ENCODE measurements at regions not wholly inside any gene's neighbourhood (a gene's known extent, or its start where the extent isn't known, plus 50 kb on each side); places are given as distances from the start of the nearest gene placed in this dataset.

DNA sequence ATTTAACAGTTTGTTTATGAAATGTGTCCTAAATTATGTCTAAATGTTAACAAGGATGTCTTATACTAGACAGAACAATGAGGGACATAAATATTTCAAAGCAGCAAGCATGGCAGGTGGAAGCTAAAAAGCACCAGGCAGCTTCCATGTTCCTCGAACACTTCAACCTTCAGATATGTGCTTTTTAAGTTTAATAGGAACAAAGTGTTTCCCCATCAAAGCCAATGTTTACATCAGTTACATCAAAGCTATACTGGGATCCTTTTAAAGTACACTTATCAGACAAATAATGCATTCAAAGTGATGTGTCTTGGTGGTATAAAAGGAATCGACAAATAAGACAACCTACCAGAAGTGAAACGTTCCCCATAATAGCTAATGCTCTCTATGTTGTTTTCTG lies 2841.1 kb upstream of the PCDH20 start:
- no peak overlapping the region for H3K4me3 ChIP-seq (ENCODE audit: low read length)
- no peak for DNase-seq (ENCODE audit: low read depth, low spot score)

DNA sequence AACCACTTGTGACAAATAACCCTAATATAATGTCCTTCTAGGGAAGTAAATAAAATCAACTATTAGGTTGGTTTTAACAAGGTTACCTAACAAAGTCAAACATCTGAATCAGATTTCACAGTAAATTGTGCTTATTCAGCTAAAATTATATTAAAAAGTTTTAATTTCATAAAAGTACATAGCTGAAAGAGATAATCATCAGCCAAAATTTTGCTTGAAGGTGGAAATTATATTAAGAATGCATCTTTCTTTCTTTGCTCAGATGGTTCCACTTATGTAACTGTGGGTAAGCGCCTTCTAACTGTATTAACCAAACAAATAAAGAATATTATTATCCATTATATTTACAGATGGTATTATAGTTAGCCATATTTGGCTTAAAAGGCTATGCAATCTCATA lies 2840.3 kb upstream of the PCDH20 start:
- H3K4me3 ChIP-seq (ENCODE audit: low read length) = no peak overlapping the region
- no peak for DNase-seq (ENCODE audit: low read depth, low spot score)

DNA sequence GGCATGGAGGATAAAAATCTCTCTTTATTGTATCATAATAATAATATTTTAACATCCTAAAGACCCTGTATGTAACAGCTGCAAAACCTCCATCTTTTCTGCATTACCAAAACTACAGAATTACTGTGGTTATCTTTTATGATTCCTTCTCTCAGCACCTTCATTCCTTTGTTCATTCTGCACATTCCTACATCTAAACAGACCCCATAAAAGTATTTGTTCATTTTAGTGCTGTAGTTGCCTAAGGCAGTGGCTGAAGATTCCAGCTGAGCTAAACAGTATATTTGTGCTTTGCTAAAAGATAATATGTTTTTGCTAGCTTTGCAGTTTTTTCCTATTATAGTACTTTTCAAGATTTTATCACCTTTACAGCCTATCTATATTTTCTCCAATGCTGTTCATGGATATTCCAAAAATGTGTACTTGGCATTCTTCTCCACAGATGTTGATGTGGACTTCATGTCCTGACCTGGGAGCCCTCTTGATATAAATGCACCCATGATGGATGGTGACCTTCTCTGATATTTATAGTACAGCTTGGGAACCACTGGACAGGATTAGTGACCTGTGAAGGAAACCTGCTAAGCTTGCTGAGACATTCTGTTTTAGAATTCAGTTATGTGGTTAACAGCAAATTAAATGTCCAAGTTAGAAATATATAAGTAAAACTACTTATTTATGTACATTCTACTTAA lies 2832.9 kb upstream of the PCDH20 start:
- no peak for DNase-seq (ENCODE audit: low read depth, low spot score)
- no peak overlapping the region for H3K4me3 ChIP-seq (ENCODE audit: low read length)

DNA sequence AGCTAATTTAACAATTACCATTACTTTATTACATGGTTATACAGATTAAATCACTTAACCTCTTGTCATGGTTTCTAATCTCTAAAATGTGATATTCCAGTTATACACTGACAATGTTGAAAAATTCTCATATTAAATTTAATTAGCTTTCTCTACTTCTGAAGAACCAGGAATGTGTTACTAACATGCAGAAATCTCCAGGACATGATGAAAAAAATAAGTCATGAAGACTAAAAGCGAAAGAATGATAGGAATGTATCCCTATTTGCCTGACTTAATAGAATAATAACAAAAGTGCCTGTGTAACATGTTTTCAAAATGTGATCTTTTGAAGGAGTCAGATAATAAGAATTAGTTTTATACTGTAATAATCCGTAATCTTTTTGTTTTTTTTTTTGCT lies 2823.7 kb upstream of the PCDH20 start:
- H3K4me3 ChIP-seq (ENCODE audit: low read length) = no peak overlapping the region
- DNase-seq (ENCODE audit: low read depth, low spot score) = no peak

DNA sequence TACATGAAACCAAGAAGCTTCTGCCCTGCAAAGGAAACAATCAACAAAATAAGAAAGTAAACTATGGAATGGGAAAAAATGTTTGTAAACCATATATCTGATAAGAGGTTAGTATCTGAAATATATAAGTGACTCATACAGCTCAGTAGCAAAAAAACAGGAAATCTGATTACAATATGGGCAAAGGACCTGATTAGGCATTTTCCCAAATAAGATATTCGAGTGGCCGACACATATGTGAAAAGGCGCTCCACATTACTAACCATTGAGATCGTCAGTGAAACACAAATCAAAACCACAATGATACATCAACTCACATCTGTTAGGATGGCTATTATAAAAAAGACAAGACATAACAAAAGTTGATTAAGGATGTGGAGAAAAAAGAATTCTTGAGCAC lies 2818.6 kb upstream of the PCDH20 start:
- H3K4me3 ChIP-seq (ENCODE audit: low read length) = no peak overlapping the region
- DNase-seq (ENCODE audit: low read depth, low spot score) = no peak

DNA sequence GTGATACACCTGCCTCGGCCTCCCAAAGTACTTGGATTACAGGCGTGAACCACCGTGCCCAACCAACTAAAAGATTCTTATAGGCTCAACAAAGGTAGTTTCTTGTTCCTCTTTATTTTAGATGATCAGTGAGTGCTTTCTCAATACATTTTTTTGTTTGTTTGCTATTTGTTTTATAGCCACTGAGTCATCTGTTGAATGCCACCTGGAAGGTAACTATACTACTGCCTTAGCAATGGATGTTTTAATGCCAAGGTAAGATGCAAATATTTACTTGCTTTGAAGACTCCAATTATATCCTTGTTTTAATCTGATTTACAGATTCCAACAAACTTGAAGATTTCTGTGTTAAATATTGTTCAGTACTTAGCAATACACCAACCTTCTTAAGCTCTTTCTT lies 2807.4 kb upstream of the PCDH20 start:
- DNase-seq (ENCODE audit: low read depth, low spot score) = no peak
- no peak overlapping the region for H3K4me3 ChIP-seq (ENCODE audit: low read length)

DNA sequence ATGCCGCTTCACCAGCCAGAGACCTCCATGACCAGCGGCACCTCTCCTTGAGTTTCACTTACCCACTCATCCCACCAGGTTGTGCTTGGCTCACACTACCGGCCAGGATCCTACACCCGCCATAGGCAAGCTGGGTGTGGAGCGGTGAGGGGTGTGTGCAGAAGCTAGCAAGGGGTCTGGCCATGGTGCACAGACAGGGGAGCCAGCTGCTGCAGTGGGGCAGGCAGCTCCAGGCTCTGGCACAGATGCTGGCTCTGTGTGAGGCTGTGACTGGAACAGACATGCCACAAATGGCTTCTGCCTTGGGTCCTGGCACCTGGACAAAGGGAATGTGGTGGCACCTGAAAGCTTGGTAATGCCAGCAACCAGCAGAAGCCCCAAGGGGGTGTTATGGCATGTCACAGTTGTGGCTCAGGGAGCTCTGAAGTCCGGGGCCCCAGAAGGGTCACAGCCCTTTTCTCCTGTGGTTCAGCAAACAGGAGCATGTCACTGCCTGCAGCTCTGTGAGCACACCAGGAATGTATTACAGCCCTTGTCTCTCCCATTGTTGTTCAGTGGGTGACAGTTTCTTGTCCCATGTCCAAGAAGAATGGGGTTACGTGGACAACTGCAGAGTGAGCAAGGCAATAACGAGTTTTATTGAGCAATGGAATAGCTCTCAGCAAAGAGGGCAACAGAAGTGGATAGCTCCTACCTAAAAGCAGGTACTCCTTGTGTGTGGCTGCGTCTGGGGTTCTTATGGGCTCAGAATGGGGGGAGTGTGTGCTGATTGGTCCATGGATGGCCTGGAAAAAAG lies 2791.0 kb upstream of the PCDH20 start:
- no peak for DNase-seq (ENCODE audit: low read depth, low spot score)
- no peak overlapping the region for H3K4me3 ChIP-seq (ENCODE audit: low read length)

DNA sequence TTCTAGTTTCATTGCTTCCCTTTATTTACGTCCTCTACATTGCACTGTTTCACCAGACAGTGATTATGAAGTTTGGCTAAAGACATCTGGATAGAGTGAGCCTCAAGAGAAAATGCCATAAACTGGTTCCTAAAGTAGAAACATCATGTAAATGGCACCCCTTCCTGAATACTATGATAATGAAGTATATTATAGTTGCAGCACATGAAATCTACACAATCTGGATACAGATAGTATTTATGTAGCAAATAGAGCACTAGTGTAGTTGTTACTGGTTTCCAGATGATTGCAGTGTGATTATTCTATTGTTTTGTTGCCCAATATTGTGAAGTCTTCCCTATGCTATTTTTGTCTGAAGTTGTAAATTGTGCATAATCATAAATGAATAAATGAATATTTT lies 2786.9 kb upstream of the PCDH20 start:
- no peak overlapping the region for H3K4me3 ChIP-seq (ENCODE audit: low read length)
- no peak for DNase-seq (ENCODE audit: low read depth, low spot score)

DNA sequence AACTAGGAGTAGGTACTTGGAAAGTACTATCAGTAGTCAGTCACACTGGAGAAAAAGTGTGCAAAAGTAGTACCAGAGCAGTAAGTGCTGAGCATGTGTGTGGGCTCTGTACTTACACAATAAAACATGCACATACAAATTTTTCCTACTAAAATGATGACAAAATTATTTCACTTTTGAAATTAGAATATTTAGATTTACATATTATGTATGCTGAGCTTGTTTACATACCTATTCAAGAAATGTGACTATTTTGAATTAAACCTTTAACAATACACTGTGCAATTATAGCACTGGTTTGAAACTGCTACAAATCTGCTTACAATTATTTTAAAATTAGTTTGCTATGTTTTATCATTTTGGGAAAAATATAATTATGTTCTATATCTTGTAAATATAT lies 2781.6 kb upstream of the PCDH20 start:
- no peak overlapping the region for H3K4me3 ChIP-seq (ENCODE audit: low read length)
- DNase-seq (ENCODE audit: low read depth, low spot score) = no peak

DNA sequence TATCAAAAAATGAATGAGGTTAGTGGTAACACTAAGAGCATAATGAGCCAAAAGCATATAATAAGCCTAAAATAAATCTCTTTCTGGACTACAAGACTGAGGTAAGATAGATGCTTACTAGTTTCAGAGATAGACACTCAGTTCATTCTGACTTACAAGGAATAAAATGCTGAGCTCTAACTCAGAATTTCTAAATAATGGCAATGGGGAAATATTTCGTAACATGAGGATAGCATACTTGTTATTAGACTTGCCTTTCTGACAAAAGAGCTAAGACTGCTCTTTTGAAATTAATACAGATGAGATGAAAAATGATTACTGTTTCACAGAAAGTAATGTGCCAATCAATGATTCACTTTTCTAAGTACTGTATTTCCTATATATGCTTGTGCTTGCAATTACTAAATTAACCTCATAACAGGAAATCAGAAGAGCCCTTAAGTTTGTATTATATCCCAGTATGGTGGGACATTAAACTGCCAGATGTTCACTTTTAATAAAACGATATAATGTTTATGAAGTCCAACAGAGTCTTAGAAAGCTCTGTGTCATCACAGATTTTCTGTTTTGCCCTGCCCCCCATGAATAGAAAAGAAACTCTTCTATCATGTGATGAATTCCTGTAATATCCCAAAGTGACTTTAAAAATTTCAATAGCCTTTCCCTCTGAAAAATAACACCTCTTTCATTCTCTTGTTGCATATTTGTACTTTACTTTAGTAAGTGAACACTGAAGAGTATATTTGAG lies 2771.0 kb upstream of the PCDH20 start:
- no peak overlapping the region for H3K4me3 ChIP-seq (ENCODE audit: low read length)
- no peak for DNase-seq (ENCODE audit: low read depth, low spot score)

DNA sequence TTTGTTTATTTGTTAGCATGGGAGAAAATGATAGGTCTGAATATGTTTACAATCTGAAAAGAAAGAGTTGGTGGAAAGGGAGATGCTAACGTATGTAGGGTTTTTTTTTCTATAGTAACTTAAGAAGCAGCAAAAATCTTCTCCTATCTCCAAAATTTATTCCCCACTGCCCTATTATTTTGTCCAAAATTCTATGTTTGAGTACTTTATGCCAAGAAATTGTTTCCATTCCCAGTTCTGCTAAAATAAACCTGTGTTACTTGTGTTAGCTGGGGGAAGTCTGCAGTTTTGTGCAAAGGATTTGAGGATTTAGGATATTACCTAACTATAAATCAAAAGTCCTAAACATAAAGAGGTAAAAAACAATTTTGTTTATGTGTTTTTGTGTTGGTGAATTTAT lies 2770.4 kb upstream of the PCDH20 start:
- no peak for DNase-seq (ENCODE audit: low read depth, low spot score)

DNA sequence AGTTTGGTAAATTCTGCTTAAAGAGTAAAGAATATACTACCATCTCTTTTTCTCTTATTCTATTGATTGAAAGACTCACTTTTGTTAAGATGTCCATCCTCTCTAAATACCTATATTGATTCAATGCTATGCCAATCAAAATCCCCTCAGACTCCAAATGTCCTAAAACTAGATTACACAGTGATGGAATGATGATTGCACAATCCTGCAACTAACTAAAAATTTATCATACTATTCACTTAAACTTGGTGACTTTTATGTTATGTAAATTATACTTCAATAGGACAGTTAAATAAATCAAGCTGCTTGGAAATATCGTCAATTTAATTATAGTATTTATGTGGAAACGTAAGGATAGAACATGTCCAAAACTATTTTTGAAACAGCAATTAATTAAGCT lies 2765.1 kb upstream of the PCDH20 start:
- H3K4me3 ChIP-seq (ENCODE audit: low read length) = no peak overlapping the region
- DNase-seq (ENCODE audit: low read depth, low spot score) = no peak

More for the DNA sequence above, 2770.4 kb upstream of the PCDH20 start:
- no peak overlapping the region for H3K4me3 ChIP-seq (ENCODE audit: low read length)

DNA sequence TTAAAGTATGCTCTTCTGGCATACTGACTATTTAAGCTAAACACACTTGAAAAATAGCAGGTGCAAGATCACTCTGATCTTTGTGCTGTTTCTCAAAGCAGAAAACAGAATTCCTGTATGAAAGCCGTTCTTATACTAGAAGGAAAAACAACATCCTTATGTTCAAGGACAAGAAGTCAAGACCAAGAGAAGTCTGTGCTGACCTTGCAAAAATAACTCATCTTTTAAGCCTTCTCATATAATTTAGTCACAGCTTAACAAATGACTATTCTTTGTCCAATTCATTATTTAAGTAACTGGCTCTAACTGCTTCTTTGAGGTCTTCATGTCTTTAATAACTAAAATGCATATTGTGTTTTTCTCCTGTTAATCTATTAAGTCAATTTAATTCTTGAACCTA lies 2750.2 kb upstream of the PCDH20 start:
- no peak overlapping the region for H3K4me3 ChIP-seq (ENCODE audit: low read length)
- DNase-seq (ENCODE audit: low read depth, low spot score) = no peak

DNA sequence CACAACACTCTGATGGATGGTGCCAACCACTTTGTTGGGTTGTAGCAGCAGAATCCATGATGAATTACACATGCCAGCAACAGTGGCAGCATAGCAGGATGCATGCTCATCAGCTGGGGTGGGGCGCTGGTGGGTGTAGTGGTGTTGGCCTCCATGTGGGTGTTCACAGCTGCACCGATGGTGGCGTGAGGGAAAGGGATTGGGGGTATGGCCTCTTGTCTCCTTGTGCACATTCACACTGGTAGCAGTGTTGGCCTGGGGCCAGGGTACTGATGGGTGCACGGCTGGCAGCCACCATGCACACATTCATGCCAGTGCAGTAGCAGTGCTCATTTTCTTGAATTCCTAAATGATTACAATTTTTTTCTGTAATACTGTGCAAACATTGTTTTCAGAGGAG lies 2748.8 kb upstream of the PCDH20 start:
- no peak for DNase-seq (ENCODE audit: low read depth, low spot score)
- no peak overlapping the region for H3K4me3 ChIP-seq (ENCODE audit: low read length)

DNA sequence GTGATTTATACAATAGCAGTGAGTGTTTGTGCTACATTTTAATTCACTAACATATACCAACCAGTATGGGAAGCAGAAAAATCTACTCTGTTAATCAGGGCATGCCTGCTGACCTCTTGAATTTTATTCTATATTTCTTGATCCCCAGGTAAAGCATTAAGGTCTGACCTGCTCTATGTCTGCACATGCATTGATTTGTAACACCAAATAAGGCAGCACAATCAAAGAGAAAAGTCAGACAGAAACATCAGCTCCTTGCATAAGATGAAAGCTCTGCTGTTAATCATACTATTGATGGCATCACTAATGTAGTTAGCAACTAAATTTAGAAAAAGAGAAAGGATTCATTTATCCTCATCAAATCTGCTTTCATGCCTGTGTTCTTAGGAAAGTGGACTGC lies 2744.8 kb upstream of the PCDH20 start:
- no peak for DNase-seq (ENCODE audit: low read depth, low spot score)
- no peak overlapping the region for H3K4me3 ChIP-seq (ENCODE audit: low read length)

DNA sequence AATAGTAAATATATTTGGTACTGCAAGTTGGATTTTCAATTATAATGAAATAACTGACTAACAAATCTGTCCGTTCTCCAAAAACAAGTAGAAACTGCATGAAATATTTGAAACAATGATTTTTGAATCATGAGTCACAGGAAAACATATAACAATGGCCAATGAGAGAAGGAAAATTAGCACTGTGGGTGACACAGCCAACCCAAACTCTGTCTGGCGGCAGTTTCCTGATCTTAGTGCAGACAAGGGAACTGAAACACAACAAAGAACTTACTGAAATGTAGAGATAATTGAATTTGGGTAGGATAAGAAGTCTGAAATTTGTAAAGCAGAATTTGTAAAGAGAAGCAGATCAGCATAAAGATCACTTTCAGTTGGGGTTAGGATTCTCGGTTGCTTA lies 2743.3 kb upstream of the PCDH20 start:
- DNase-seq (ENCODE audit: low read depth, low spot score) = no peak
- H3K4me3 ChIP-seq (ENCODE audit: low read length) = no peak overlapping the region

DNA sequence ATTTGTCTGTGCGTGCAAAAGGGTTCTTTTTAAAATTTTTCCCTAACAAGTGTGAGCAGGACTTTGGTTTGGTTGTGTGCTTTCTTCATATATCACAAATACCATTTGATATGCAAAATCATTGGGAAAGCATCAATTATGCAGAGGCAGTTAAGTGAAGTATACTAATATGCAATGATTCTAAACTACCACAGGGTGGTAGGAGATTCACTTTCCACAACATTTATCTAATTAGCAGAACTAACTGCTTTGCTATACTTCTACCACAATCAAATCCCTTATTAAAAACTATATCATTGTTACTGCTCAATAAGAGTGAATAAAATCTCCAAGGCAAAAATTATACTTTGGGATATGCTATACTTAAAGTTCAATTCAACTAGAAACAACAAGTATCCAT lies 2738.9 kb upstream of the PCDH20 start:
- no peak for DNase-seq (ENCODE audit: low read depth, low spot score)

DNA sequence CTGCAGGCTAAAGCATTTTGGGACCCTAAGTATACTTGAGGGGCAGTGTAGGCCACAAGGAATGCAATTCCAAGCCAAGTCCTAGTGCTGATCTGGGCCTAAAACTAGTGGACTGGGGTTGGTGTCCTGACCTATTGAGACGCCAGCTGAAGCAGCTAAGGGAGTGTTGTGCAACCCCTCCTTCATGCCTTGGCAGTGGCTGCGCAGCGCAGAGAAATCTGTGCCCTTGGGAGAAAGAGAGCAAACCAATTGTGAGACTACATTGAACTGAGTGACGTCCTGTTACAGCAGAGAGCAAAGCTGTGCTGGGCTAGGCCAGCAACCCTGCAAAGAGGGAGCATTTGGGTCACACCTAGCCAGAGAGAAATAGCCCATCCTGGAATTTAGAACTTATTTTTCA lies 2715.0 kb upstream of the PCDH20 start:
- DNase-seq (ENCODE audit: low read depth, low spot score) = no peak
- no peak overlapping the region for H3K4me3 ChIP-seq (ENCODE audit: low read length)

More for the DNA sequence above, 2738.9 kb upstream of the PCDH20 start:
- no peak overlapping the region for H3K4me3 ChIP-seq (ENCODE audit: low read length)

DNA sequence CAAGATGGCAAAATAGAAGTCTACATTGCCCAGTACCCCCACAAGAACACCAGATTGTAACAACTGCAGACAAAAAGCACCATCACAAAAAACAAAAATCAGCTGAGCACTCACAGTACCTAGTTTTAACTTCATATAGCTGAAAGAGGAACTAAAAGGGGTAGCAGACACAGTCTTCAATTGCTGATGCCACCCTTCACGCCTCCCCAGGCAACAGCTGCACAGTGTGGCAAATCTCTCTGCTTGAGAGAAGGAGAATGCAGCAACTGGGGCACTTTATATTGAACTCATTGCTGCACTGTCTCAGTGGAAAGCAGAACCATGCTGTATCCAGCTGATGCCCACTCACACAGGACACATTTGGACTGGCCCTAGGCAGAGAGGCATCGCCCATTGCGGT lies 2714.5 kb upstream of the PCDH20 start:
- H3K4me3 ChIP-seq (ENCODE audit: low read length) = no peak overlapping the region
- DNase-seq (ENCODE audit: low read depth, low spot score) = no peak

DNA sequence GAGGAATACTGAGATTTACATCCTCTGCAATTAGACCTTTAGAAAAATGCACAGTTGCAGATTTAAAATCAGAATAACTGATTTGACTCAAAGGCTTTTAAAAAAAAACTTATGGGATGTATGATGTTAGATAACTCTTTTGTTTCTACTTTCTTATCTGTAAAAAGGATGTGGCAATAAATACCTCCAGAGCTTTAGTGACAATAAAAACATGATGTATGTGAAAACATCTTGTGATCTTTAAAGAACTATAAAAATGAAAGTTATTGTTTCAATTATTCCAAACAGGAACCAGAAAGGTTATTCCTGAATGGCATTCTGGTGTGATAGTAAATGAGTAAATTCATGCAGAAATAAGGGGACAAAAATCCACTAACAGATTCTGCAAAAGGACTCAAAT lies 2712.2 kb upstream of the PCDH20 start:
- no peak overlapping the region for H3K4me3 ChIP-seq (ENCODE audit: low read length)
- no peak for DNase-seq (ENCODE audit: low read depth, low spot score)

Measured in Jurkat, Clone E6-1 (cell line).